Neuron (in vitro differentiated cells): ENCODE measurements at regions not wholly inside any gene's neighbourhood (a gene's known extent, or its start where the extent isn't known, plus 50 kb on each side); places are given as distances from the start of the nearest gene placed in this dataset.

Experiments
- H2AFZ ChIP-seq: one replicate; pipeline ENCODE4 v1.6.1; 2013; ENCODE audit warnings: low read depth, mild to moderate bottlenecking, inconsistent platforms, low read length, moderate library complexity
- H3K27me3 ChIP-seq: one replicate; pipeline ENCODE4 v1.6.1; 2013; ENCODE audit warnings: low read length; ENCODE audit not compliant: insufficient read depth
- H3K36me3 ChIP-seq: one replicate; pipeline ENCODE4 v1.6.1; 2013; ENCODE audit warnings: low read length; ENCODE audit not compliant: insufficient read depth
- H3K4me1 ChIP-seq: one replicate; pipeline ENCODE4 v1.6.1; 2013; ENCODE audit warnings: low read length; ENCODE audit not compliant: insufficient read depth
- H3K4me3 ChIP-seq: 2 replicates; pipeline ENCODE4 v1.5.1; 2013; ENCODE audit warnings: mild to moderate bottlenecking, low read length, moderate library complexity
- H3K9me3 ChIP-seq: one replicate; pipeline ENCODE4 v1.6.1; 2013; ENCODE audit warnings: low read length

DNA sequence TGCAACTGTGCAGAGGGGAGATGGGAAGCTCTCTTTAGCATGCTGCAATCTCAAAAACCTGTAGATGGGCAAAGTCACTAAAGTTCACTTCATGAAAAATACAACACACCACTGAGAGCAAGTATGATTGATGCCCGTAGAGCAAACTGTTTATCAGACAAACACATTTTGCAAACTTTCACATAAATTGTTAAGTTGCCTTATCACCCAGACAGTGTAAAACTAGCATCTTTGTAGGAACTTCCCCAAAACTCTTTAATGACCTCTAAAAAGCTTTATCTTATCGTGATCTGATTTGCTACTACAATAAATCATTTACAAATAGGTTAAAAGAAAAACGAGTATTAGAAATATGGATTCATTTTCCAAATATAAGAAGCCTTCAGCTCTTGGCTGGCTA, 391.0 kb downstream of the LMO4 start:
- Histone ChIP-seq H3K9me3 (no peaks in the 10 kb centered on the region), H3K27me3 (no peaks in the 10 kb centered on the region), H2AFZ (no peak overlapping the region), H3K36me3 (no peaks in the 10 kb centered on the region), H3K4me1 (no peaks in the 10 kb centered on the region), H3K4me3 (no peak overlapping the region)

DNA sequence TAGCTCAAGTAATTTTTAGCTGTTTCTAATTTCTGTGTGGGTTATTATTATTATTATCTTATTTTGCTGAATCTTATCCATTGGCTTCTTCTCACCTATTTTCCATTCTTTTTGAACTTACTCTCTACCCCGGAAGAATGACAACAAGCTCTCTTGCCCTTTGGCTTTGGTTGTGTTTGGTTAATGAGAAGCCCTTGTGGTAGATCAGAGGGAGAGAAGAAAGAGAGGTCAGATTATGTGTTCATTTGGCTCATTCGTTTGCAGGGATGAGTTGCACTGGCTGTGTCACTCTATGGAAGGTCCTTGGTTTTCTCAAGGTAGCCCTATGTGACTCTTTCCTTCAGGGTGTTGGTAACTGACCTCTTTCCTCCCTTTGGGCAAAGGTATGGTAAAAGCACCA, 391.9 kb downstream of the LMO4 start:
- H3K4me3 ChIP-seq = no peak overlapping the region
- no peaks in the 10 kb centered on the region for H3K36me3 ChIP-seq
- H3K27me3 ChIP-seq = no peaks in the 10 kb centered on the region
- H2AFZ ChIP-seq = no peak overlapping the region
- H3K4me1 ChIP-seq = no peaks in the 10 kb centered on the region
- no peaks in the 10 kb centered on the region for H3K9me3 ChIP-seq

DNA sequence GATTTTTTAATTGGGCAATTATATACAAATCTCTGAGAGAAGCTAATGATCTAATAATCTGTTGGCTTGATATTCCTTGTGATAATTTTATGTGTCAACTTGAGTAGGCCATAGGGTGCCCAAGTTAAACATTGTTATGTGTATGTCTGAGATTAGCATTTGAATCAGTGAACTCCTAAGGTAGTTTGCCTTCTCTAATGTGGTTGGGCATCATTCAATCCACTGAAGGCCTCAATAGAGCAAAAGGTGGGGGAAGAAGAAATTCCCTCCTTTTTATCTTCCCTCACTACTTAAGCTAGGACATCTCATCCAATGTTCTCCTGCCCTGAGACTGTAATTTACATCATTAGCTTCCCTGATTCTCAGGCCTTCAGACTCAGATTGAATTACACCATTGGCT, 394.5 kb downstream of the LMO4 start:
- H2AFZ ChIP-seq = no peak overlapping the region
- H3K4me3 ChIP-seq = no peak overlapping the region

GRCh38 chr1:87728169-87728568, 399.5 kb downstream of the LMO4 start:
- no peaks in the 10 kb centered on the region for H3K36me3 ChIP-seq
- no peaks in the 10 kb centered on the region for H3K9me3 ChIP-seq
- H3K4me1 ChIP-seq = no peaks in the 10 kb centered on the region
- no peak overlapping the region for H3K4me3 ChIP-seq
- H3K27me3 ChIP-seq = no peaks in the 10 kb centered on the region
- no peak overlapping the region for H2AFZ ChIP-seq

More for the DNA sequence above, 394.5 kb downstream of the LMO4 start:
- no peaks in the 10 kb centered on the region for H3K9me3 ChIP-seq
- H3K27me3 ChIP-seq = no peaks in the 10 kb centered on the region
- H3K36me3 ChIP-seq = no peaks in the 10 kb centered on the region
- no peaks in the 10 kb centered on the region for H3K4me1 ChIP-seq

DNA sequence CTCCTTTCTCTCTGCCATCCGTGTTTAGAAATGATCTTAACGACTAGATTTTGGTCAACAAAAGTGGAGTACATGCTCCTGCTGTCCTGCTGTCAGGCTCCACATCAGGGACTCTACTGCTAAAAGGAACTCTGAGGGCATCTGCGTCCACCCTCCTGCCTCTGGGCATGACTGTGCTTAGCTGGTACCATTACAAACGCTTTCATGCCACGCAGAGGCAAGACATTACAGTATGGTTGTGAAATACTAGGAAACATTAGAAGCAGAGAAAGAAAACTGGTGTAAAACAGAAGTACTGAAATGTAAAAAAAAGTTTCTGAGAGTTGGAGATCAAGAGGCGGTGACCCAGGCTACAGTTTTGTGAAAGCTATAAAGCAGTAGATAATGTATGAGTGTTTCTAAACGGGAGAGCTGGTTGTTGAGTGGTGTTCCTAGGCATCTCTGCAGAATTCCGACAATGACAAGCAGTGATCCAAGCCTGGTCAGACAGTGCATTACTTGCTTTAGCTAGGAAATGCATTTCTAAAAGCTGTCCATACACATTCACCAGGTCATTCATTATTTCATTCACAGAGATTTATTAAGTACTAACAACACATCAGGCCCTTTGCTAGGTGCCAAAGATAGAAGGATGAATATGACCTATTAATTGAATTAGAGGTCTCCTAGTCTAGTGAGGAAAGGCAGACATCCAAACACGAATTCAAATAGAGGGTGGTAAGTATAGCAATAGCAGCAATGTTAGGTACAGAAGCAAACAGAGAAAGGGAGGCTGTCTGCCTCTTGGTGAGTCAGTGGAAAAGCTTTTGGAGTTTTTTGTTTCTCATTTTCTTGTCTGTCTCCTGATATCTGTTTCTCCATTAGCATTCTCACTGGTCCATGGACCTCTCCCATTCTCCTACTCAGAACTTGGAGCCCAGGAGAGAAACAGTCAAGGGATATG, 401.9 kb downstream of the LMO4 start:
- H3K9me3 ChIP-seq = no peaks in the 10 kb centered on the region
- no peak overlapping the region for H3K4me3 ChIP-seq
- H2AFZ ChIP-seq = no peak overlapping the region
- H3K36me3 ChIP-seq = no peaks in the 10 kb centered on the region
- H3K4me1 ChIP-seq = no peaks in the 10 kb centered on the region
- H3K27me3 ChIP-seq = no peaks in the 10 kb centered on the region

GRCh38 chr1:87733386-87733785, 404.7 kb downstream of the LMO4 start:
- H2AFZ ChIP-seq = no peak overlapping the region
- no peaks in the 10 kb centered on the region for H3K9me3 ChIP-seq
- no peaks in the 10 kb centered on the region for H3K4me1 ChIP-seq
- H3K36me3 ChIP-seq = no peaks in the 10 kb centered on the region
- no peak overlapping the region for H3K4me3 ChIP-seq
- H3K27me3 ChIP-seq = no peaks in the 10 kb centered on the region

GRCh38 chr1:87735750-87736149, 407.1 kb downstream of the LMO4 start:
- Histone ChIP-seq H3K36me3 (no peaks in the 10 kb centered on the region), H3K9me3 (no peaks in the 10 kb centered on the region), H3K4me3 (no peak overlapping the region), H2AFZ (no peak overlapping the region), H3K27me3 (no peaks in the 10 kb centered on the region), H3K4me1 (no peaks in the 10 kb centered on the region)

DNA sequence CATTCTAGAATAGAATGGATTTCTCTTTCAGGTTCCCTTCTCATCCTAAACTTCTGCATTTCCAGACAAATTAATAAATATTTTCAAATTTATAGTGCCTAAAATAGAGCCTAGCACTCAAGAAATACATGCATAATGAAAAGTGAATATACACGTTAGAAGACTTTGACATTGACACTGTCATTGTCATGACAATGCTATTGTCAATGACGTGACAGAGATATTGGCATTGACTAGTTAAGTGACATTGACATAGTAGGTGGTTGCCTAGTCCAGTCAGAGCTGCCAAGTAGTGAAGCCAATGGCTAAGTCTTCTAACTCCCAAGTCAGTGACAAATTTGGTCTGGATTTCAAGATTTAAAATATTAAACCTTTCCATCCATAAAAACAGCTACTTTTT, 410.5 kb downstream of the LMO4 start:
- H3K36me3 ChIP-seq = no peaks in the 10 kb centered on the region
- no peak overlapping the region for H3K4me3 ChIP-seq
- no peaks in the 10 kb centered on the region for H3K9me3 ChIP-seq
- no peak overlapping the region for H2AFZ ChIP-seq
- H3K4me1 ChIP-seq = no peaks in the 10 kb centered on the region
- H3K27me3 ChIP-seq = no peaks in the 10 kb centered on the region

DNA sequence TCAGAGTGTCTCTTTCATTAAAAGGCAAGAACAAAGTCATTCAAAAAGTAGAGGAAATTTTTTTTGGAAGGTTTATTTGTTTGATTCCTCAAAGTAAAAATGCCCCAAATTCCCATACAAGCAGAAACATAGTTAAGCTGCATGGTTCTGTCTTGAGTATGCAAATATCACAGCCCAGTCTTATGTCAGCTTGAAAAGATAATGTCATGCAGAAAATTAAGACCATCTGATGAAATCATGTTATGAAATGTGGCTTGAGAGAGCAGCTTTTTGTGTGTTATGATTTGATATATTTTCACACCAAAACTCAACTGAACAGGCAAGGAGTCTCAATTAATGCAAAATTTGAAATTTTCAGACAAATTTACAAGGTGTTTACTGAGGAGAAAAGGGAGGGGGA, 411.0 kb downstream of the LMO4 start:
- H3K4me3 ChIP-seq = no peak overlapping the region
- H3K9me3 ChIP-seq = no peaks in the 10 kb centered on the region
- no peaks in the 10 kb centered on the region for H3K27me3 ChIP-seq
- H3K4me1 ChIP-seq = no peaks in the 10 kb centered on the region
- no peak overlapping the region for H2AFZ ChIP-seq
- no peaks in the 10 kb centered on the region for H3K36me3 ChIP-seq

- no peak overlapping the region for H3K4me3 ChIP-seq
- no peaks in the 10 kb centered on the region for H3K9me3 ChIP-seq
- H2AFZ ChIP-seq = no peak overlapping the region
- H3K36me3 ChIP-seq = no peaks in the 10 kb centered on the region
- H3K27me3 ChIP-seq = no peaks in the 10 kb centered on the region
- no peaks in the 10 kb centered on the region for H3K4me1 ChIP-seq
Measured at GRCh38 chr1:87743256-87743655, 414.6 kb downstream of the LMO4 start.

DNA sequence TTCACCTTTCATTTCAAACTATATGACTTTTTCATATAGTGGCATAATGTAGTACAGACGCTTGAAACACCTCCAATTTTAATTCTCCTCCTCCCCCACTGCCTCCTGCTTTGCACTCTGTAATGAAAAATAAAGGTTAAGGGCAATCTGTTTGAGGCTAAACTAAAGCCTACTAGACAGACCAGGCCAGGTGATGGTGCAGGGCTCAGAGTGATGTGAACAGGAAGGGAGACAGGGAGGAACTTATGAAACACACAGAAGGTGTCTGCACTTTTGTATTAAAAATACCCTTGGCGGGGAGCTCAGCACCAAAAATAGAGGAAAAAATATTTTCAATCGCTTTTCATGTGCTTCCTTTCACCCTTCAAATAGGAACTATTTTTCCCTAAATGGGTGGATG, 415.4 kb downstream of the LMO4 start:
- Histone ChIP-seq H2AFZ (no peak overlapping the region), H3K27me3 (no peaks in the 10 kb centered on the region), H3K9me3 (no peaks in the 10 kb centered on the region), H3K4me3 (no peak overlapping the region), H3K36me3 (no peaks in the 10 kb centered on the region), H3K4me1 (no peaks in the 10 kb centered on the region)

DNA sequence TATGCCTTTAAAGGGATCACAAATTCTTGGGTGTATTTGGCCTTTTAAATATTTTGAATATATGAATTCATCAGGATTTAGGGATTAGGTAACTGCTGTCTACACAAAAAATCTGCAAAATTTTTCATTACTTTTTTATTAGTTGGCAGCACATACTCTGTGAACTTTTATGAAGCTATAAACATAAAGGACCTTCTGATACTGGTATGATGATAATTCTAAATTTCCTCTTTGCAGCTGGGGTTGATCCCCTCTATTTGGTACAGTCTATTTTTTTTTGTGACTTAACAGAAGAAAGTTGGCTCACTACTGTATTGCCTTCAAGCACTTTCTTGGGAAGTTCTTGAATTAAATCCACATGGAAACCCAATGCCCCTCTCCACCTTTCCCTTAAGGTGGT, 416.1 kb downstream of the LMO4 start:
- H2AFZ ChIP-seq = no peak overlapping the region
- H3K4me1 ChIP-seq = no peaks in the 10 kb centered on the region
- H3K36me3 ChIP-seq = no peaks in the 10 kb centered on the region
- no peaks in the 10 kb centered on the region for H3K9me3 ChIP-seq
- H3K4me3 ChIP-seq = no peak overlapping the region
- no peaks in the 10 kb centered on the region for H3K27me3 ChIP-seq

GRCh38 chr1:87753366-87753765, 424.7 kb downstream of the LMO4 start:
- no peaks in the 10 kb centered on the region for H3K4me1 ChIP-seq
- no peaks in the 10 kb centered on the region for H3K27me3 ChIP-seq
- H2AFZ ChIP-seq = no peak overlapping the region
- no peaks in the 10 kb centered on the region for H3K9me3 ChIP-seq
- no peaks in the 10 kb centered on the region for H3K36me3 ChIP-seq
- H3K4me3 ChIP-seq = no peak overlapping the region

DNA sequence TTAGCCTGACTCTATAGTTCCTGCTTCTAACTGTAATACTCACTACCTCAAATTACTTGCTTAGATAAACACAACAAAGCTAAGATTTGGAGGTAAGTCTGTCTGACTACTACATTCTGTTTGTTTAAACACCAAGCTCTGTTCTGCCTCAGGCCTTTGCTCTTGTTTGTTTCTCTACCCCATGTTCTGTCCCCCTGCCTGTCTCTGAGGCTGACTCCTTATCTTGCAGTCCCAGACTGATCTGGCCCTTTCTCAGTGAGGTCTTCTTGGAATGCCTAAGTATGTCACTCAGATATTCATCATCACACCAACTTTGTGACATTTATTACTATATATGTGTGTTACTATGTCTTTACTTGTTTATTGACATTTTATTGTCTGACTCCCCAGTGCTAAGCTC, 425.5 kb downstream of the LMO4 start:
- no peaks in the 10 kb centered on the region for H3K27me3 ChIP-seq
- H3K36me3 ChIP-seq = no peaks in the 10 kb centered on the region
- H3K9me3 ChIP-seq = no peaks in the 10 kb centered on the region
- H2AFZ ChIP-seq = no peak overlapping the region
- H3K4me1 ChIP-seq = no peaks in the 10 kb centered on the region
- H3K4me3 ChIP-seq = no peak overlapping the region
